ENCODE measurements at regions not wholly inside any gene's neighbourhood (a gene's known extent, or its start where the extent isn't known, plus 50 kb on each side); places are given as distances from the start of the nearest gene placed in this dataset.

- DNase-seq (ENCODE audit: extremely low read depth in 1 of 2, low read depth in 1 of 2) = no peak
Measured at GRCh38 chr2:220151341-220151740, 523.9 kb downstream of the SLC4A3 start.

- no peak for DNase-seq (ENCODE audit: extremely low read depth in 1 of 2, low read depth in 1 of 2)
Measured at GRCh38 chr2:220152281-220152935, 525.0 kb downstream of the SLC4A3 start.

- DNase-seq (ENCODE audit: extremely low read depth in 1 of 2, low read depth in 1 of 2) = no peak
Measured at GRCh38 chr2:220153118-220153517, 525.7 kb downstream of the SLC4A3 start.

GRCh38 chr2:220154304-220154703, 526.9 kb downstream of the SLC4A3 start:
- no peak for DNase-seq (ENCODE audit: extremely low read depth in 1 of 2, low read depth in 1 of 2)

- DNase-seq (ENCODE audit: extremely low read depth in 1 of 2, low read depth in 1 of 2) = no peak
Measured at GRCh38 chr2:220157312-220157711, 529.9 kb downstream of the SLC4A3 start.

GRCh38 chr2:220159738-220160137, 532.3 kb downstream of the SLC4A3 start:
- no peak for DNase-seq (ENCODE audit: extremely low read depth in 1 of 2, low read depth in 1 of 2)

- no peak for DNase-seq (ENCODE audit: extremely low read depth in 1 of 2, low read depth in 1 of 2)
Measured at GRCh38 chr2:220162320-220162719, 534.9 kb downstream of the SLC4A3 start.

- DNase-seq (ENCODE audit: extremely low read depth in 1 of 2, low read depth in 1 of 2) = no peak
Measured at GRCh38 chr2:220163486-220163885, 536.1 kb downstream of the SLC4A3 start.

GRCh38 chr2:220165401-220165800, 538.0 kb downstream of the SLC4A3 start:
- no peak for DNase-seq (ENCODE audit: extremely low read depth in 1 of 2, low read depth in 1 of 2)

- no peak for DNase-seq (ENCODE audit: extremely low read depth in 1 of 2, low read depth in 1 of 2)
Measured at GRCh38 chr2:220166616-220167015, 539.2 kb downstream of the SLC4A3 start.

- DNase-seq (ENCODE audit: extremely low read depth in 1 of 2, low read depth in 1 of 2) = no peak
Measured at GRCh38 chr2:220167956-220168355, 540.5 kb downstream of the SLC4A3 start.

- DNase-seq (ENCODE audit: extremely low read depth in 1 of 2, low read depth in 1 of 2) = no peak
Measured at GRCh38 chr2:220168891-220169546, 541.6 kb downstream of the SLC4A3 start.

- no peak for DNase-seq (ENCODE audit: extremely low read depth in 1 of 2, low read depth in 1 of 2)
Measured at GRCh38 chr2:220174826-220175225, 547.4 kb downstream of the SLC4A3 start.

- DNase-seq (ENCODE audit: extremely low read depth in 1 of 2, low read depth in 1 of 2) = no peak
Measured at GRCh38 chr2:220175967-220176366, 548.5 kb downstream of the SLC4A3 start.

- DNase-seq (ENCODE audit: extremely low read depth in 1 of 2, low read depth in 1 of 2) = no peak
Measured at GRCh38 chr2:220178991-220179695, 551.7 kb downstream of the SLC4A3 start.

- no peak for DNase-seq (ENCODE audit: extremely low read depth in 1 of 2, low read depth in 1 of 2)
Measured at GRCh38 chr2:220181165-220181564, 553.7 kb downstream of the SLC4A3 start.

- DNase-seq (ENCODE audit: extremely low read depth in 1 of 2, low read depth in 1 of 2) = no peak
Measured at GRCh38 chr2:220182790-220183189, 555.4 kb downstream of the SLC4A3 start.

GRCh38 chr2:220185766-220186305, 558.4 kb downstream of the SLC4A3 start:
- DNase-seq (ENCODE audit: extremely low read depth in 1 of 2, low read depth in 1 of 2) = no peak

GRCh38 chr2:220188031-220188430, 560.6 kb downstream of the SLC4A3 start:
- no peak for DNase-seq (ENCODE audit: extremely low read depth in 1 of 2, low read depth in 1 of 2)

GRCh38 chr2:220191031-220191430, 563.6 kb downstream of the SLC4A3 start:
- DNase-seq (ENCODE audit: extremely low read depth in 1 of 2, low read depth in 1 of 2) = no peak

- no peak for DNase-seq (ENCODE audit: extremely low read depth in 1 of 2, low read depth in 1 of 2)
Measured at GRCh38 chr2:220191737-220192136, 564.3 kb downstream of the SLC4A3 start.
